ENCODE measurements at regions not wholly inside any gene's neighbourhood (a gene's known extent, or its start where the extent isn't known, plus 50 kb on each side); places are given as distances from the start of the nearest gene placed in this dataset.

DNA sequence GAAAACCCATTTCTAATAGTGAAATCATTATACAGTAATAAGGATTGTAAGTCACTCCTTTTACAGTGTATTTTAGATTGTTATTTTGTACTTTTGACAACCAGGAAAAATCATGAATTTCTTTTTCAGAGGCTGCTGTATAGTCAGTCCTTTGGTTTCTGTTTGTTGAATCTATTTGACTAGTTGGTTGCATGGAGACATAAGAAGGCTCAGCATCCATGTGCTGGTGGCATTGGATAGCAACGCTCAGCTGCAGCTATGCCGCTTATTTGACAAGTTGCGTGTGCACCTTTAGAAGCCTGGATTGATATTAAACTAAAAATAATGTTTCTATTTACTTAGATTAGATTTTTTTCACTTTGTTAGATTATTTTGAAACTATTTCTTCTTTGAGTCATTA is 254.1 kb upstream of the SYT4 start:
- peaks cover 0 to 19% of the 10 kb centered on the region in 2 experiments; a peak in 3 of 4 replicates for H3K9me3 ChIP-seq (ENCODE audit: control insufficient read depth in 1 of 2, insufficient read depth in 1 of 2, low read depth in 1 of 2, low read length in 2 of 2)
- no peaks in the 10 kb centered on the region for H3K36me3 ChIP-seq (ENCODE audit: control insufficient read depth in 1 of 2, insufficient read depth in 2 of 2, low read length in 2 of 2)
- H3K4me3 ChIP-seq (replicated peaks in 1 of 2; ENCODE audit: low read depth in 1 of 2, low read length in 2 of 2), result no peak overlapping the region
- H3K9ac ChIP-seq (ENCODE audit: low read length), result no peak overlapping the region
- no peaks in the 10 kb centered on the region for H3K79me2 ChIP-seq (ENCODE audit: insufficient read depth, low read length)
- no peaks in the 10 kb centered on the region for H4K20me1 ChIP-seq (ENCODE audit: insufficient read depth)
- H3K9me2 ChIP-seq (ENCODE audit: insufficient read depth), result no peaks in the 10 kb centered on the region
- ChIA-PET CTCF (no interaction called here), RAD21 (ENCODE audit: low non-redundant PET in 1 of 2, low total read pairs in 2 of 2, uncharacterized antibody in 2 of 2, unreplicated experiment in 2 of 2) (no interaction called here), POLR2A (no interaction called here)
- no peak overlapping the region for H2AFZ ChIP-seq (ENCODE audit: low read depth, low read length, poor library complexity, severe bottlenecking)
- DNase-seq (ENCODE audit: low read depth, low spot score) (no peak), ATAC-seq (no peak)
- no peak overlapping the region for H3K4me2 ChIP-seq (ENCODE audit: low read length)
- no peaks in the 10 kb centered on the region for H3K27me3 ChIP-seq (ENCODE audit: insufficient read depth, low read length)
- H3K4me1 ChIP-seq (ENCODE audit: control insufficient read depth in 1 of 2, insufficient read depth in 2 of 2, low read length in 2 of 2), result no peaks in the 10 kb centered on the region
- H3K27ac ChIP-seq (ENCODE audit: low read depth, low read length), result no peak overlapping the region
- no peak for TF ChIP-seq YY1 (IDR thresholded peaks at IDR 0.05; ENCODE audit: extremely low read depth, insufficient replicate concordance, low read depth, low read length)
- TF ChIP-seq REST (IDR thresholded peaks at IDR 0.05; ENCODE audit: low read depth), result no peak
- TF ChIP-seq, protein P1, sequence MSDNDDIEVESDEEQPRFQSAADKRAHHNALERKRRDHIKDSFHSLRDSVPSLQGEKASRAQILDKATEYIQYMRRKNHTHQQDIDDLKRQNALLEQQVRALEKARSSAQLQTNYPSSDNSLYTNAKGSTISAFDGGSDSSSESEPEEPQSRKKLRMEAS (IDR thresholded peaks at IDR 0.05), result no peak
- no peak for TF ChIP-seq EGR1 (IDR thresholded peaks at IDR 0.05; ENCODE audit: low read depth)
- TF ChIP-seq ZBTB33 (IDR thresholded peaks at IDR 0.05; ENCODE audit: extremely low read depth, insufficient replicate concordance, low read length), result no peak
- no peak for TF ChIP-seq SP1 (IDR thresholded peaks at IDR 0.05; ENCODE audit: low read depth)
- TF ChIP-seq ZNF274 (IDR thresholded peaks at IDR 0.05; ENCODE audit: low read depth, low read length), result no peak
- TF ChIP-seq SRF (IDR thresholded peaks at IDR 0.05; ENCODE audit: low read depth), result no peak
- no TSS peak for BruUV-seq (replicated peaks)
- intact Hi-C loops (cut with micrococcal nuclease), result no loop called here

Data from HCT116 (cell line).